ENCODE measurements at regions not wholly inside any gene's neighbourhood (a gene's known extent, or its start where the extent isn't known, plus 50 kb on each side); places are given as distances from the start of the nearest gene placed in this dataset.

GRCh38 chr4:186940476-186940875, 216.8 kb upstream of the FAT1 start (continued):
- no peak for TF ChIP-seq TRAFD1 (CRISPR knock-in tag; IDR thresholded peaks at IDR 0.05; ENCODE audit: borderline replicate concordance)
- no peak for TF ChIP-seq RERE (CRISPR knock-in tag; IDR thresholded peaks at IDR 0.05; ENCODE audit: low read depth)
- no peak for TF ChIP-seq ZNF543 (CRISPR knock-in tag; IDR thresholded peaks at IDR 0.05)
- no peak for TF ChIP-seq CHCHD3 (CRISPR knock-in tag; IDR thresholded peaks at IDR 0.05)
- TF ChIP-seq SALL2 (CRISPR knock-in tag; IDR thresholded peaks at IDR 0.05), result no peak
- no peak for TF ChIP-seq ETV5 (CRISPR knock-in tag; IDR thresholded peaks at IDR 0.05; ENCODE audit: borderline replicate concordance)
- no peak for TF ChIP-seq LRRFIP1 (CRISPR knock-in tag; conservative IDR thresholded peaks at IDR 0.05)
- no peak for TF ChIP-seq ZNF24 (IDR thresholded peaks at IDR 0.05)
- TF ChIP-seq ZNF75D (CRISPR knock-in tag; IDR thresholded peaks at IDR 0.05; ENCODE audit: borderline replicate concordance), result no peak
- TF ChIP-seq ZNF224 (CRISPR knock-in tag; IDR thresholded peaks at IDR 0.05), result no peak
- peak; percentile 56 for TF ChIP-seq HNF4A (CRISPR knock-in tag; IDR thresholded peaks at IDR 0.05)
- TF ChIP-seq ZNF678 (CRISPR knock-in tag; IDR thresholded peaks at IDR 0.05), result no peak
- no peak for TF ChIP-seq RNF2 (conservative IDR thresholded peaks at IDR 0.05; ENCODE audit: low read depth)
- TF ChIP-seq MED1 (CRISPR knock-in tag; IDR thresholded peaks at IDR 0.05), result peak; percentile 35; the same call in 1 of the 2 replicates
- TF ChIP-seq ZNF816 (CRISPR knock-in tag; IDR thresholded peaks at IDR 0.05; ENCODE audit: borderline replicate concordance), result no peak
- no peak for TF ChIP-seq ZNF782 (CRISPR knock-in tag; IDR thresholded peaks at IDR 0.05; ENCODE audit: borderline replicate concordance)
- TF ChIP-seq HNF4G (IDR thresholded peaks at IDR 0.05; ENCODE audit: borderline replicate concordance, low read depth, low read length), result no peak
- no peak for TF ChIP-seq HNF4G (CRISPR knock-in tag; IDR thresholded peaks at IDR 0.05; ENCODE audit: borderline replicate concordance, low read depth)
- no peak for TF ChIP-seq CREBL2 (CRISPR knock-in tag; IDR thresholded peaks at IDR 0.05; ENCODE audit: borderline replicate concordance)
- no peak for TF ChIP-seq ATF1 (CRISPR knock-in tag; IDR thresholded peaks at IDR 0.05)
- no peak for TF ChIP-seq SOX13 (IDR thresholded peaks at IDR 0.05)
- peak in 1 of 2 experiments; percentile 33; a peak in 1 of 4 replicates for TF ChIP-seq SOX13 (CRISPR knock-in tag; conservative IDR thresholded peaks at IDR 0.05 in 1 of 2, IDR thresholded peaks at IDR 0.05 in 1 of 2)
- TF ChIP-seq ZFP36L2 (CRISPR knock-in tag; IDR thresholded peaks at IDR 0.05), result no peak
